Sciatic nerve (tissue), 2 donors: ENCODE measurements at regions not wholly inside any gene's neighbourhood (a gene's known extent, or its start where the extent isn't known, plus 50 kb on each side); places are given as distances from the start of the nearest gene placed in this dataset.

ENCODE experiments used
- ATAC-seq: fragments of 200-7000 bp; cut with Tn5 transposase; one replicate; pipeline ENCODE4 v1.9.1; 2020; ENCODE audit warnings: mild to moderate bottlenecking, moderate library complexity
- DNase-seq: peaks from one replicate; pipeline ENCODE4 v3.0.0-alpha.2; 2020; ENCODE audit warnings: low spot score
- intact Hi-C: fragments of 100-400 bp; cut with DNase I; formaldehyde crosslinking; loops from one replicate; pipeline ENCODE4 v1.14.2; 2022
- donor health status: DM: no; HTN: no; CAD: no.
- donor health status: DM: no; HTN: no; CAD: no.

GRCh38 chr2:196413821-196414274 is 225.7 kb upstream of the CCDC150 start:
- DNase-seq (no peak), ATAC-seq (no peak)
- intact Hi-C loops, result no loop called here

DNA sequence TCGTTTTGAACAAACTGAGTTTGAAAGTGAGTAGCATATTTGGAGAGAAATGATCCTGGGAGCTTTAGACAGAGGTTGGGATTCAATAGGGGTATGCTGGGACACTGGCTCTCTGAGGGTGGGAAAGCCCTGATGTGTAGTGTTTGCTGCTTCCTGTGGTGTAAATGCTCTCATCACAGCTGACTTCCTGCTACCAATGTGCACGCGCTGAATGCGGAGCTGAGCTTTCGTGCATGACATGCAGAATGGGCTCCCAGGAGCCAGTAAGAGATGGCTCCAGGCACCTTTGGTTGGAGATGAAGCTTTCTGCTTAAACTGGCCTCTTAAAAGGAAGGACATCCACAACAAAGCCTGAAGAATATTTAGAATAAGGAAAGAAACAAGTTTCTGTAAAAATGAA is 224.1 kb upstream of the CCDC150 start:
- intact Hi-C loops, result no loop called here
- ATAC-seq (no peak), DNase-seq (no peak)

DNA sequence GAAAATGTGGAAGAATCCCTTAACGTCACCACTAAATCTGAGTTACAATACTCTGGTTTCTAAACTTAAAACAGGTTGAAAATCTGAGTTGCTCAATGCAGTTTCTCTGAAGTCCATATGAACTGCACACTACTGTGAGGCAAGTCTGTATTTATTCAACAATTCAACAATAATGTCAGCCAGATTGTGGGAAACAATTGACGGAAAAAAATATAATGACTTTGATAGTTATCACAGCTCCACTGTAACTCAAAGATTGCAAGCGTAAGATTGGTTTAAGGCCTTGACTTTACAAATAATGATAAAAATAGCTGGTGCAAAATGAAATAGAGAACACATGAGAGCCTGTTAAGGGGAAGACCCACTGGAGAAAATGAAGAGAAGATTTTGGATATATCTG is 219.4 kb upstream of the CCDC150 start:
- ATAC-seq (no peak), DNase-seq (no peak)
- intact Hi-C loops, result no loop called here

DNA sequence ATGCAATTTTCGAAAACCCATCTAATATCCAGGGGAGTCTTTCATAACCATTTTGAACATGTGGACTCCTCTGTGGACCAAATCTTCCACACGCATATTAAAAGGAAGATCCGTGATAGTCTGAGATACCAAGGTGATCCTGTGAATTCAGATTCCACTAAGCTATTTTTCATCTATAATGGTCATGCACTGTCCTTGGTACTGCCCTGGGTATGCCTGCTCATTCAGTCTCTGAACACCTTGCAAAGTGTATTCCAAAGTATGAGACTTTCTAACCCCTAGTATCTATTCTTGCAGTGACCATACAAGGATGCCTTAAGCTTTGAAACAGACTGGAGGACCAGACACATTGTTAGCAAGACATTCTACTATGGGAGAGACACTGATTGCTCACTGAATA is 217.6 kb upstream of the CCDC150 start:
- ATAC-seq (no peak), DNase-seq (no peak)
- intact Hi-C loops, result no loop called here

GRCh38 chr2:196422361-196422760 is 217.2 kb upstream of the CCDC150 start:
- intact Hi-C loops, result no loop called here
- ATAC-seq, result no peak
- DNase-seq, result no peak

GRCh38 chr2:196426122-196426521 is 213.4 kb upstream of the CCDC150 start:
- DNase-seq (no peak), ATAC-seq (no peak)
- intact Hi-C loops, result no loop called here

DNA sequence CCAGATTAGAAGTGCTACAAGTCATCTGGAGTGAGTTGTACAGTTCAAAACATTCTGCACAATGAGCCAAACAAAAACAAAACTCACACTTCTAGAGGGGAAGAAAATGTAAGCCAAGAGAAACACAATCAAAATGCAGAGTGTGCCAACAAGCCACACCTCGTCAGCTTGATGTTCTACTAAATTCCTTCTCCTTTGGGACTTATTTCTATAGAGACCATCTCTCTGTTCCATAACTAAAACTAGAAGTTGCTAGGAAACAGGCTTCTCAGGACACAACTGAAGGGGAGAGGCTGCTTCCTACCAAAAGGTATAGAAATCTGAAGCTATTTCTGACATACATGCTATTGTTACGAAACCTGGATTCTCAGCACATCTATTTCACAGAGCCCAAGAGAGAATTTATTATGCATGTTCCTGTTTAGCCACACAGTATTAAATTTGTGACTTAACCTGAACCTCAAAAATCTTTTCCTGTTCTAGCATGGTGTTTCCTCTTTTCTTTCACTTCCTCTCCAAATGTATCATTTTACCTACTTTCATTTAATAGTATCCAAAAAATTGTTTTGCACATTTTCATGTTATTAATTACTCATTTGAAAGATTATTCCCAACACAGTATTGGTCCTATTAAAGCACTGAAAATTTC is 211.4 kb upstream of the CCDC150 start:
- ATAC-seq, result no peak
- intact Hi-C loops, result no loop called here
- DNase-seq, result no peak

DNA sequence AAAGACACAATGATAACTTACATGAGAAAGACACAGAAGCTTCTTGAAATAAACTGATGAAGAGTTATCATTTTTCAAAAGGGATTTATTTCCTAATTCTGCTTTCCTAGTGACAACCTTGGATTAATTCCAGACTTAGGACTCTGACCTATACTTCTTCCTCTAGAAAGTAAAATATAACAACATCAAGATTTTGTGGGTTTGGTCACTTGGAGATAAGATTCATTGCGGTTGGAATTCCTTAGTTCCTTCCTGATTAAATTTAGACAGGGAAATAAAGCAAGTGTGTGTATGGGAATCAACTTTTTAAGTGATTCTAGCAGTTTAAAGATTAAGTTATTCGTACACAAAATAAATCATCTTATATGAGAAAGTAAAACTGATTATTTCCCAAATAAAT is 208.4 kb upstream of the CCDC150 start:
- intact Hi-C loops, result no loop called here
- DNase-seq (no peak), ATAC-seq (no peak)

DNA sequence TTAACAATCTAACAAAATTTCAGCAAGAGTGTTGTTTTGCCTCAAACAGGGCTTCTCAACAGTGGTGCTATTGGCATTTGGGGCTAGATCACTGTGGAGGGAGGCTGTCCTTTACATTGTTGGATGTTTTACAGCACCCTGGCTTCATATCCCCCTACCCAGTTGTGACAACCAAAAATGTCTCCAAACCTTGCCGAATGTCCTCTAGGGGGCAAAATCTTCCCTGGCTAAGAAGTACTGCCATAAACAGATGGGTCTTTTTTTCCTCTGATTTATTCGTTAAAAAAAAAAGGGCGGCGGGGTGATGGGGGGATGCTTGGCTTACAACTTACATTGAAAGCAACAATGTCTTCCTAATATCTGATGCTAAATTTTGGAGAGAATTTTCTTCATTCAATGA is 207.6 kb upstream of the CCDC150 start:
- DNase-seq, result no peak
- ATAC-seq, result no peak
- intact Hi-C loops, result no loop called here

GRCh38 chr2:196433116-196433515 is 206.4 kb upstream of the CCDC150 start:
- intact Hi-C loops, result no loop called here
- DNase-seq, result no peak
- no peak for ATAC-seq

GRCh38 chr2:196434217-196434616 is 205.3 kb upstream of the CCDC150 start:
- intact Hi-C loops, result no loop called here
- ATAC-seq (no peak), DNase-seq (no peak)

- ATAC-seq, result no peak
- DNase-seq, result no peak
- intact Hi-C loops, result no loop called here
Measured at GRCh38 chr2:196435189-196435588, 204.3 kb upstream of the CCDC150 start.

DNA sequence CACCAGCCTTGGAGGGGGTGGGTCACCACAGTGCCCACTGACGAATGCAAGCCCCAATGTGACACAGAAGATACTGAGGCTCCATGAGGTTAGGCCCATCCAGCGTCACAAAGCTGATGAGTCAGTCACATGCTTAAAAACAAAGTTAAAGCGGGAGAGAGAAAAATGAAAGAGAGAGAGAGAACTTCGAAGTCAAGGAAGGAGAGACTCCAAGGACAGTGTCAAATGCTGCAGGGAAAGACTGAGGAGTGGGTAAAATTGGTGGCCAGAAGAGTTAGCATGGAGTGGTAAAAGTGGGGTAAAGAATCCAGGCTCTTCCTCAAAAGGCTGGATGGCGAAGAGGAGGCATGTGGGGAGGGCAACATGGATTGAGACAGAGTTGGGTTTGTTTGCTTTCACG is 201.9 kb upstream of the CCDC150 start:
- ATAC-seq (no peak), DNase-seq (no peak)
- intact Hi-C loops, result no loop called here

GRCh38 chr2:196439760-196440159 is 199.8 kb upstream of the CCDC150 start:
- intact Hi-C loops, result no loop called here
- DNase-seq (no peak), ATAC-seq (no peak)

GRCh38 chr2:196440413-196440812 is 199.1 kb upstream of the CCDC150 start:
- ATAC-seq, result no peak
- intact Hi-C loops, result no loop called here
- DNase-seq, result no peak

- intact Hi-C loops, result no loop called here
- ATAC-seq (no peak), DNase-seq (no peak)
Measured at GRCh38 chr2:196441527-196441926, 198.0 kb upstream of the CCDC150 start.

DNA sequence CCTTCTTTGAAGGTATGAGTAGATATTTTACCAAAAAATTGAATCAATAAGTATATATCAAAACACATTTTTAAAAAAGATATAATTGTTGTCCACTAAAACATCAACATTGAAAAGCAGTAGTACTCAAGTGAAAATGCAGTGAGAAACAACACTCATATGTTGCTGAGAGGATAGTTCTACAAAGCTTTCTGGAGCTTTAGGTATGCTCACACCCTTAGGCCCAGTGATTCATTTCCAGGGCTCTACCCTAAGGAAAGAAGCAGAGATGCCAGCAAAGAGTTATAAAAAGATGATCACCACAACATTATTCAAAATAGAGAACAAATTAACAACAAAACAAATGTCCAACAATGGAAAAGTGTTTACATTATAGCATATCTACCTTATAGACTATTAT is 197.3 kb upstream of the CCDC150 start:
- DNase-seq, result no peak
- ATAC-seq, result no peak
- intact Hi-C loops, result no loop called here

DNA sequence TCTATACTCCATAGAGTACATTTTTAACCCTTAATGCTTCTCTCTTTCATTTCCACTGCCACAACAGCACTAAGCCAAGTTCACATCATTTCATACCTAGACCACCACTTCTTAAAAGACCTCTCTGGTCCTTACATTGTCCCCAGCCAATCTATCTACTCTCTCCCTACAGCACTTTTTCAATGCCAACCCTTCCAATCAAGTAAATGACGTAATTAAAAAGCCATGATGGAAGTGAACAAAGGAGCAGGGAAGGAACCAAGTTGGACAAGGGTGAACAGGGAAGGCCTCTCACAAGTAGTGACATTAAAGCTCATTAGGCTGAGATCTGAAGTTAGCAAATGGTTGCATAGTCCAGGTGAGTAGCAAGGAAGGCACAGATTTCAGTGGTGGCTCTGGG is 195.1 kb upstream of the CCDC150 start:
- intact Hi-C loops, result no loop called here
- no peak for ATAC-seq
- no peak for DNase-seq

- intact Hi-C loops, result no loop called here
- no peak for DNase-seq
- ATAC-seq, result no peak
Measured at GRCh38 chr2:196445991-196446390, 193.5 kb upstream of the CCDC150 start.

DNA sequence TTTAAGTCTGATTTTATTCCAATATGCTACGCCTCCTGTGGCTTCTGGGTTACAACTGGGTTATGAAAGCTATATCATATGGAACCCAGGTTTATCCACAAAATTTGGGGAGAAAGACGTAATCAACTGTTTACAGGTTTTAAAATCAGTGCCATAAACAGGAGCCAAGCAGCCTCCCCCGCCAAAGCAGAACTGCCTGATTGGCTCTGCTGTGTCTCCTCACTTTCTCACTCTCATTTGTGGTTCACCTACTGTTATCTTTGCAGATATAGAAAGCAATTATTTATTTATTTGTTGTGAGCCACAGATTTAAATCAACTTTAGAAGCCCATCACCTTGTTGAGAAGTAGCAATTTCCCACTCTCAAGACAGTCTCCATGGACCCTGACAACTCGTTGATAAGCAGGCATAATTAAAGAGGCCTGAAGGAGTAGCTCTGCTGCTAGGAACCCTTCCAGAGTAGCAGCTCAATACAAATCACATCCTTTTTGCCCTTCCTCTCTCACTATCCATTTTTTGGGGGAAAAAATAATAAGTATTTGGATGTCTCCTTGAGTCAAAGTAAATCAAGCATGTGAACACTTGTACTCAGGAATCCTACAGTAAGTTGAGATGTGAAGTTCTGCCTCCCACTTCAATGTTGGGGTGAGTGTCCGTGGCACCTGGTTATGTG is 191.0 kb upstream of the CCDC150 start:
- intact Hi-C loops, result no loop called here
- ATAC-seq (no peak), DNase-seq (no peak)

DNA sequence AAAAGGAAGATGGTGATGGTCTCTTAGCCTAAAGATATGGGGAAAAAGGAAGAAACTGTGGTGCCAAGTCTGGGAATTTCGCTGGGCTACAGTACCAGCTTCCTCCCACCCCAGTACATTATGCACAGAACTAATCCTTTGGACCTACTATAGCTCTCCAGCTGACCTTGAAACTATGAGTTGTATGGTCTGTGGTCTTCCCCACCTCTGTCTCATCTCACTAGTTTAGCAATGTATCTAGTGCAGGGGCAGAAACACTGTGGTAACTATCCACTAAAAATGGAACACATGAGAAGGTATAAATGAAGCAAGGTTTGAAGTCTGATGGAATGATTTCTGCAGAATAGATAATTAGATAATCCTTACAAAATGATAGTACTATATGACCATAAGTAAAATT is 190.4 kb upstream of the CCDC150 start:
- DNase-seq, result no peak
- intact Hi-C loops, result no loop called here
- no peak for ATAC-seq
